Trophoblast cell (in vitro differentiated cells and primary cell): ENCODE measurements at regions not wholly inside any gene's neighbourhood (a gene's known extent, or its start where the extent isn't known, plus 50 kb on each side); places are given as distances from the start of the nearest gene placed in this dataset.
A peak's percentile ranks its signal among the peaks of the same experiment; 100 is the strongest.
"Not testable (repeated sequence)": the region's sequence is repeated elsewhere in the genome, so short reads cannot be mapped to it uniquely, and the experiment has no call there.

Experiments
- DNase-seq, 2 donors: peaks; one replicate each; pipeline ENCODE4 v3.0.0-alpha.2; 2016
- H2AFZ ChIP-seq: 2 replicates; pipeline ENCODE4 v1.6.1; 2013; ENCODE audit warnings: low read length, moderate library complexity, mild to moderate bottlenecking; ENCODE audit not compliant: insufficient read depth, poor library complexity
- H2AK5ac ChIP-seq: 2 replicates; pipeline ENCODE4 v1.6.1; 2013; ENCODE audit warnings: mild to moderate bottlenecking, low read length
- H2BK120ac ChIP-seq: 2 replicates; pipeline ENCODE4 v1.6.1; 2013; ENCODE audit warnings: low read length, mild to moderate bottlenecking, moderate library complexity; ENCODE audit not compliant: insufficient read depth, poor library complexity
- H2BK12ac ChIP-seq: 2 replicates; pipeline ENCODE4 v1.6.1; 2013; ENCODE audit warnings: mild to moderate bottlenecking, low read length, moderate library complexity
- H2BK5ac ChIP-seq: 2 replicates; pipeline ENCODE4 v1.6.1; 2013; ENCODE audit warnings: low read length, low read depth, moderate library complexity, mild to moderate bottlenecking; ENCODE audit not compliant: poor library complexity
- H3K14ac ChIP-seq: 2 replicates; pipeline ENCODE4 v1.6.1; 2013; ENCODE audit warnings: mild to moderate bottlenecking, low read length
- H3K18ac ChIP-seq: 2 replicates; pipeline ENCODE4 v1.6.1; 2013; ENCODE audit warnings: mild to moderate bottlenecking, low read length
- H3K23ac ChIP-seq: 2 replicates; pipeline ENCODE4 v1.6.1; 2013; ENCODE audit warnings: low read length
- H3K27ac ChIP-seq: 2 replicates; pipeline ENCODE4 v1.5.1; 2013; ENCODE audit warnings: low read depth, mild to moderate bottlenecking, inconsistent platforms, low read length, moderate library complexity
- H3K27me3 ChIP-seq: 2 replicates; pipeline ENCODE4 v1.6.1; 2013; ENCODE audit warnings: inconsistent platforms, mild to moderate bottlenecking, low read length, moderate library complexity; ENCODE audit not compliant: insufficient read depth
- H3K36me3 ChIP-seq, 2 experiments: 1 replicate in 1 of 2; 2 replicates in 1 of 2; pipeline ENCODE4 v1.6.1; 2013; ENCODE audit warnings: low read length in 2 of 2, mild to moderate bottlenecking in 2 of 2, moderate library complexity in 1 of 2; ENCODE audit not compliant: insufficient read depth in 2 of 2, control insufficient read depth in 1 of 2
- H3K4ac ChIP-seq: 2 replicates; pipeline ENCODE4 v1.6.1; 2013; ENCODE audit warnings: low read depth, mild to moderate bottlenecking, low read length, moderate library complexity
- H3K4me1 ChIP-seq, 2 experiments: 1 replicate in 1 of 2; 2 replicates in 1 of 2; pipeline ENCODE4 v1.6.1; 2013; ENCODE audit warnings: low read length in 2 of 2, mild to moderate bottlenecking in 2 of 2, moderate library complexity in 1 of 2; ENCODE audit not compliant: insufficient read depth in 2 of 2, control insufficient read depth in 1 of 2
- H3K4me2 ChIP-seq: 2 replicates; pipeline ENCODE4 v1.6.1; 2013; ENCODE audit warnings: inconsistent platforms, mild to moderate bottlenecking, low read length, moderate library complexity
- H3K4me3 ChIP-seq: 2 replicates; pipeline ENCODE4 v1.5.1; 2013; ENCODE audit warnings: mild to moderate bottlenecking, low read depth, low read length, inconsistent platforms
- H3K79me1 ChIP-seq: one replicate; pipeline ENCODE4 v1.6.1; 2013; ENCODE audit warnings: low read length
- H3K79me2 ChIP-seq: 2 replicates; pipeline ENCODE4 v1.6.1; 2013; ENCODE audit warnings: low read length, mild to moderate bottlenecking; ENCODE audit not compliant: control insufficient read depth, insufficient read depth, poor library complexity
- H3K9ac ChIP-seq: 2 replicates; pipeline ENCODE4 v1.6.1; 2013; ENCODE audit warnings: mild to moderate bottlenecking, low read length
- H3K9me3 ChIP-seq: 2 replicates; pipeline ENCODE4 v1.6.1; 2013; ENCODE audit warnings: low read depth, mild to moderate bottlenecking, control low read depth, inconsistent platforms, low read length; ENCODE audit not compliant: insufficient read depth
- H4K12ac ChIP-seq: 2 replicates; pipeline ENCODE4 v1.6.1; 2013; ENCODE audit warnings: low read depth, mild to moderate bottlenecking, low read length, moderate library complexity
- H4K8ac ChIP-seq: 2 replicates; pipeline ENCODE4 v1.6.1; 2013; ENCODE audit warnings: low read depth, mild to moderate bottlenecking, low read length, moderate library complexity
- H4K91ac ChIP-seq: one replicate; pipeline ENCODE4 v1.6.1; 2013; ENCODE audit warnings: low read depth, mild to moderate bottlenecking, low read length, moderate library complexity
- WGBS: extraction: QIAGEN DNeasy Blood & Tissue Kit; methylation state at CpG from one replicate; pipeline ENCODE4 v1.1.7; 2013; ENCODE audit warnings: missing lambda C conversion rate; ENCODE audit not compliant: insufficient read length, insufficient coverage; ENCODE audit errors: extremely low coverage; 5-methylcytosine and 5-hydroxymethylcytosine counted together

GRCh38 chr4:134621715-134622114, 420.1 kb upstream of the PABPC4L start:
- not testable (repeated sequence) for H3K36me3 ChIP-seq, H3K79me2 ChIP-seq, H3K4me3 ChIP-seq, H3K9me3 ChIP-seq, H3K4me2 ChIP-seq, H3K4ac ChIP-seq, H3K23ac ChIP-seq, H2AFZ ChIP-seq, H3K27me3 ChIP-seq, H3K4me1 ChIP-seq, DNase-seq
- peaks cover 13% of the 10 kb centered on the region for H3K79me1 ChIP-seq
- peak overlapping the region; percentile 29 for H3K14ac ChIP-seq
- peak overlapping the region; percentile 20 for H2AK5ac ChIP-seq
- H3K9ac ChIP-seq, result peak overlapping the region; percentile 35
- H3K27ac ChIP-seq, result peak overlapping the region; percentile 93
- WGBS, result no CpG with 5 or more reads among the region's 5 CpGs
- peak overlapping the region; percentile 72 for H3K18ac ChIP-seq
- H4K12ac ChIP-seq, result peak overlapping the region; percentile 51
- peak overlapping the region; percentile 99 for H2BK120ac ChIP-seq
- H4K91ac ChIP-seq, result peak overlapping the region; percentile 97
- peak overlapping the region; percentile 96 for H2BK5ac ChIP-seq
- peak overlapping the region; percentile 64 for H2BK12ac ChIP-seq
- H4K8ac ChIP-seq, result peak overlapping the region; percentile 41

- Histone ChIP-seq H3K9me3 (no peaks in the 10 kb centered on the region), H2BK5ac (no peak overlapping the region), H3K4me3 (no peak overlapping the region), H3K79me2 (no peaks in the 10 kb centered on the region), H4K8ac (no peak overlapping the region), H3K4me2 (no peak overlapping the region), H3K23ac (no peak overlapping the region), H3K27me3 (no peaks in the 10 kb centered on the region), H3K36me3 (no peaks in the 10 kb centered on the region), H2AK5ac (no peak overlapping the region), H4K91ac (no peak overlapping the region), H2BK120ac (no peak overlapping the region), H3K14ac (no peak overlapping the region), H3K9ac (no peak overlapping the region), H3K4me1 (no peaks in the 10 kb centered on the region), H2BK12ac (peak overlapping the region; percentile 45), H3K4ac (no peak overlapping the region), H4K12ac (no peak overlapping the region), H3K27ac (no peak overlapping the region), H2AFZ (no peak overlapping the region), H3K79me1 (no peaks in the 10 kb centered on the region), H3K18ac (no peak overlapping the region)
- no CpG with 5 or more reads among the region's 1 CpG for WGBS
- no peak for DNase-seq
Measured at GRCh38 chr4:134610956-134611355, 409.4 kb upstream of the PABPC4L start.

GRCh38 chr4:134610172-134610571, 408.6 kb upstream of the PABPC4L start:
- no CpG with 5 or more reads among the region's 1 CpG for WGBS
- no peak overlapping the region for H3K14ac ChIP-seq
- H3K27me3 ChIP-seq, result no peaks in the 10 kb centered on the region
- H3K9ac ChIP-seq, result no peak overlapping the region
- H2BK120ac ChIP-seq, result no peak overlapping the region
- H3K79me2 ChIP-seq, result no peaks in the 10 kb centered on the region
- no peak for DNase-seq
- no peak overlapping the region for H4K8ac ChIP-seq
- H3K4me3 ChIP-seq, result no peak overlapping the region
- H3K4me1 ChIP-seq, result no peaks in the 10 kb centered on the region
- H3K27ac ChIP-seq, result no peak overlapping the region
- H4K12ac ChIP-seq, result no peak overlapping the region
- H3K18ac ChIP-seq, result no peak overlapping the region
- H2BK12ac ChIP-seq, result no peak overlapping the region
- no peak overlapping the region for H4K91ac ChIP-seq
- no peak overlapping the region for H3K4me2 ChIP-seq
- H2BK5ac ChIP-seq, result no peak overlapping the region
- H3K9me3 ChIP-seq, result no peaks in the 10 kb centered on the region
- H3K23ac ChIP-seq, result no peak overlapping the region
- H3K4ac ChIP-seq, result no peak overlapping the region
- no peaks in the 10 kb centered on the region for H3K36me3 ChIP-seq
- no peaks in the 10 kb centered on the region for H3K79me1 ChIP-seq
- no peak overlapping the region for H2AFZ ChIP-seq
- H2AK5ac ChIP-seq, result no peak overlapping the region

DNA sequence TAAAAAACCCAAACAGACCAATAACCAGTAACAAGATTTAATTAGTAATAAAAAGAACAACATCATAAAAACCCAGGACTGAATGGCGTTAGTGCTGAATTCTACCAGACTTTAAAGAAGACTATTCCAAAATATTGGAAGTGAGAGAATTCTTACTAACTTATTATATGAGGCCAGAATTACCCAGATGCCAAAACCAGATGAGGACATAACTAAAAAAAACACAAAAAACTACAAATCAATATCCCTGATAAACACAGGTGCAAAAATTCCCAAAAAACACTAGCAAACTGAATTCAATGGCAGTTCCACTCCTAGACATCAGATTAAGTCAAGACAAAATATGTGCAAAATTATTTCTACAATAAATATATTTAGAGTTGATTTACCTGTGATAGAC, 400.1 kb upstream of the PABPC4L start:
- H3K18ac ChIP-seq, result no peak overlapping the region
- H4K8ac ChIP-seq, result no peak overlapping the region
- no peak overlapping the region for H2BK12ac ChIP-seq
- H3K4me3 ChIP-seq, result no peak overlapping the region
- no peak overlapping the region for H3K27ac ChIP-seq
- H3K79me2 ChIP-seq, result no peaks in the 10 kb centered on the region
- no peak overlapping the region for H3K9ac ChIP-seq
- H3K4ac ChIP-seq, result no peak overlapping the region
- H3K36me3 ChIP-seq, result no peaks in the 10 kb centered on the region
- no peak overlapping the region for H4K91ac ChIP-seq
- H3K14ac ChIP-seq, result no peak overlapping the region
- no peak overlapping the region for H3K4me2 ChIP-seq
- whole genome bisulfite sequencing, result no CpG with 5 or more reads among the region's 1 CpG
- H3K4me1 ChIP-seq, result no peaks in the 10 kb centered on the region
- no peaks in the 10 kb centered on the region for H3K9me3 ChIP-seq
- H3K79me1 ChIP-seq, result no peaks in the 10 kb centered on the region
- H2BK120ac ChIP-seq, result no peak overlapping the region
- DNase-seq, result no peak
- H4K12ac ChIP-seq, result no peak overlapping the region
- H3K27me3 ChIP-seq, result no peaks in the 10 kb centered on the region
- no peak overlapping the region for H2BK5ac ChIP-seq
- no peak overlapping the region for H2AFZ ChIP-seq
- no peak overlapping the region for H2AK5ac ChIP-seq
- H3K23ac ChIP-seq, result no peak overlapping the region
